ENCODE measurements at regions not wholly inside any gene's neighbourhood (a gene's known extent, or its start where the extent isn't known, plus 50 kb on each side); places are given as distances from the start of the nearest gene placed in this dataset.
"Not testable (repeated sequence)": the region's sequence is repeated elsewhere in the genome, so short reads cannot be mapped to it uniquely, and the experiment has no call there.

DNA sequence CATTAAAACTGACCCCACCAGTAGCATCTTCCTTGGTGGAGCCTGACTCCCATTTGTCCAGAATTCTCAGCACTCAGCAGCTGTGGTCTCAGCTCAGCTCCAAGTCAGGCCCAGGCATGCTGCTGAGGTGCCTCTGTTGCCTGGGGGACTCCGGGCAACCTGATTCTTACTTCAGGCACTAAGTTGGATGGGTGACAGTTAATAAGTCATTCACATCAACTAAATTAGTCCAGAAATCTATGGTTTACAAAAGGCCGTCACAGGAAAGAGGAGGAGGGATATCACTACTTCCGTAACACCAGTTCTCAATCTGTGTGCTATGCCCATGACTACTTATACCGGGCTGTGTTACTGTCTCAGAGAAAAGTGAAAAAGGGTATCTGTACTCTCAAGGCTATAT is 310.2 kb downstream of the SATB1 start:
- DNase-seq: no peak

DNA sequence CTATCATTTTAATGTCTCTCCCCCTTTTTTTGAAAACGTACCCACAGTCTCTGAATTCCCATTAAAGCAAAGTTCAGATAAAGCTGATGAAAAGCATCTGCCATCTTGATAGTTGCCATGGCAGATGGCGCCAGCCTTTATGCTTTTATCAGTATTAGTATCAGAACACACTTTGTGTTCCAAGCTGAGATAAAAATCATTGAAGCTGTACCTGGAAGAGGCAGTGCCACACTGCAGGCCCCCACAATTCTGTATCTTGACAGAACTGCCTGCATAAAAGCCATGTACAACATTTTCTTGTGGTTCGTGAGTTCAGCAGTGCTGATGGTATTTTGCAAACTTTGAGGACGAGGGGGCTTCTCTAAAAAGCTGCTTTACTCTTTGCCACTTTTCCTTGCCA is 311.7 kb downstream of the SATB1 start:
- DNase-seq: no peak

DNA sequence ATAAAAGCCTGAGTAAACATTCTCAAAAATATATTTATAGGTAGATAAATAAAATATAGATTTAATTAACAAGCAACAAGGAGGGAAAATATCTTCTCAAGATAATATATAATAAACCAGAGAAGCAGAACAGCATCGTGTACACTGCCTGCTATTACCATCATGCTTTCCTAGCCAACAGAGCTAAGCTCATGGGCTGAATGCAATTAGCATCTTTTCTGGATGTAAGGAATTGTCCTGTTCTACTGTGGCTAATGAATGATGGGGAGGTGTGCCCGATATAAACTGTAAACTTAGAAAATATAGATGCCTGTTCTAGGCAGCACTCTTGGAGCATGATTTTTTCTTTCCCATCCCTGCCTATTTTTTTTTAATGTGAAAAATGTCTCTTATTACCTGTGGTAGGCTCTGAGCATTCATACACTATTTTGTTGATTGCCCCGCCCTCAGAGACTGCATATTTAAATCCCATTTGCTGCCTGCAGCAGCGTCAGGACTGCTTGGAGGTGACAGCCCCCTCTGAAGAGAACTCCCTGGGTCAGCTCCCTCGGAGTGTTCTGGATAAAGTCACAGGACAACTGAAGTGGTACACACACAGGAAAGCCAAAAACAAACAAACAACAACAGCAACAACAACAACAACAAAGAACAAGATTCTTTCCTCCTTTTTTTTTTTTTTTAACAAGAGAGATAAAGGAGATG is 312.3 kb downstream of the SATB1 start:
- DNase-seq: no peak

DNA sequence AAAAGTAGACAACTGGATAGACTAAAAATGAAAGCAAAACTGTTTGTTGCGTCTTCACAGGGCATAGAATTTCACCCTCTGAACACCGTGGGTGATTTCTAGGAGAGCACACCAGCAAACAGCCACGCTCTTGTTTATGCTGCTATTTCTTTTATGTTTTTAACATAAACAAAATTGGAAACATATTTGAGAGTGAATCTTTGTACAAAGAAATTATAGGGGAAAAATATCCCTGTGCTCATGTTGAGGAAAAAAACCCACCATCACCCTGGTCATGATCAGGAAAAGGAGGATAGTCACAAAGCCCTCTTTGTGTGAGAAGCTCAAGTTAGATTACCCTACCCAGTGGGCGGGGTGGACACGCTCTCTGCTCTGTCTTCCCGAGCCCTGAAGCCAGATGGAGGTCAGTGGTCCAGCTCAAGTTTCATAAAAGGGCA is 313.3 kb downstream of the SATB1 start:
- DNase-seq: no peak

DNA sequence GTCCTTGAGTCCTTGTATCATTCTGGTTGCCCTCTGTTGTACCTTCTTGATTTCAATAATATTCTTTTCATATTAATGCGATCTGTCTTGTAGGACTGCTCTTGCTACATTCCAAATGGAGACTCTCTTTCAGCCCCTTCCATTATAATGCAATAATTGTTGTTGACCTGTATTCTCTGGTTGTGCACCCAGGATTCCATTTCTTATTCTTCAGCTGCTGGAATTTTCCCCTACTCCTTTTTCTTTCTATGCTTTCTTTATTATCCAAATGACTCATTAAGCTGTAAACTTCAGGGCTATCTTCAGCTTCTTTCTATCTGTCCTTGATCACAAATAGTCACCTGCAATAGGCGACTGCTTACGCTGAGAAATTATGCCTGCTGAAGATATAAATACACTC is 321.5 kb downstream of the SATB1 start:
- no peak for DNase-seq

DNA sequence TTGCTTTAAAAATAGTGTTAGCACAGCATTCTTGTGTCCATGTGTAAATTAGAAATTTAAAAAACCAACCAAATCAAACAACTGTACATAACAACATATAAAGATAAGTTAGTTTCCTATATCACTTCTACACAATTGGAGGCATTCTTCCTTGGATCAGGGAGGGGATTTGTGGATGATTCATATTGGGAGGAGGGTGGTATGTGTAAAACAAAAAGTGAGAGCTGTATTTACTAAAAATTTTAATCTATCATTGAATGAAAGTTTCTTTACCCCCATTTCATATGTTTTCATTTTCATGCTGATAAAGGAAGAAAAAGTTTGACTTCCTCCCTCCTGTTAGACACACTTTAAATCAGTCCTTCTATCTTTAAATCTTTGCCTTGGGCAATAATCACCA is 325.0 kb downstream of the SATB1 start:
- DNase-seq: peak in 1 of 2 experiments; percentile 45

DNA sequence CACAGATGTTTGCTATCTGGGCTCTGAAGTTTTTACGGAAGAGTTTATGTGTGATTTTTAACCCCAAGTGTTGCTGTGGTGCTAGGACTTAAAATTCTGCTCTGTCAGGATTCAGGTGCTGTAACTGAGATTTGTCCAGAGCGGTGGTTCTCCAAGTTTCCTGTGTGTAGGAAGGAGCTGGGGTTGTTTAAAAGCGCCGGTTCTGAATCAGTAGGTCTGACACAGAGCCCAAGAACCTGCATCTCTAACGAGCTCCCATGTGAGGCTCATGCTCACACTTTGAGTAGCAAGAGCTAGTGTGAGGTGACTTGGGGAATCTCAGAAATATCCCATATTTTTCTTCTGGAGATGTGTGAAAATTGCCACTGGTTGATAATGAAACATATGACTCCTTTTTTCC is 325.5 kb downstream of the SATB1 start:
- no peak for DNase-seq

DNA sequence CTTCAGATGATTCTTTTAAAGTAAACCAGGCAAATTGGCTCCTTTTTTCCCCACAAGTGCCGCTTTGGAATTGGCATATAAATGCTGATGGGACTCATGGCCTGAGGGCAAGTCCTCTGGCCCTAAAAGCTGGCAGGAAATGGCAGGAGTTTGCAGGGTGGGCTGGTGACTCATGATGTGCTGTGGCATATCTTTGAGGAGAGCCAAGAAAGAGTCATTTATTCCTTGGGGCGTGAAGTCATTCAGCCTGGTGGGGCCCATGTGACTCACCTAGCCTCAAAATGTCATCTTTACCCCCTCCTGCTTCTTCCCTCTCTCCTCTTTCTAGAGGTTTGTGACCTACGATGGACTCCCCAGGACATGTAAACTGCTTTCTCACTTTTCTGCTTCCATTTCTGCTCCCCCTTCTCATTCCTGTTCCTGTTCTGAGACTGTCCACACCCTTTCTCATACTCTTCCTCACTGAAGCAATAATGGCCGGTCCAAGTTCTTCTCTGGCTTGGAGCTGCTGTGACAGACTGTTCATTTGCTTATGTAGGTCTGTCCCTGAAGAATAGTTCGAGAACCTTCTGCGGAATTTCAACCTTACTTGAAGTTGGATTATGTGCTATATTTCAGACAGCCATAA is 326.1 kb downstream of the SATB1 start:
- DNase-seq: peak; percentile 91 to 97

DNA sequence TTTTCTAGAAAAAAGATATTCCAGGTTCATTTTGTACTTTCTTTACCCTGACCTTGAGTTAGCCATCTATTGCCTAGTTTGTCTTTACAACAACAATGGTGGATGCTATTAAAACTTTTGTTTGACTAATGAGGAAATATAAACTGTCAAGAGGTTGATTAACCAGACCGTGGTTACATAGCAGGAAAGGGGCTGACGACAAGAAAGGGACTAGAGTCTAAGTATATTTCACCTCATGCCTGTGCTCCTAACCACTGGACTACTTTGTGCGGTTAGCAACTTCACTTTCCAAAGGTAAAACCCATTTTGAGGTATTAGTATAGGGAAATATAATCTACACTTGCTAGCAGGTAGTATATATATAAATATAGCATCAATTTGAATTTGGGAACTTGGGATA is 327.1 kb downstream of the SATB1 start:
- DNase-seq: no peak

DNA sequence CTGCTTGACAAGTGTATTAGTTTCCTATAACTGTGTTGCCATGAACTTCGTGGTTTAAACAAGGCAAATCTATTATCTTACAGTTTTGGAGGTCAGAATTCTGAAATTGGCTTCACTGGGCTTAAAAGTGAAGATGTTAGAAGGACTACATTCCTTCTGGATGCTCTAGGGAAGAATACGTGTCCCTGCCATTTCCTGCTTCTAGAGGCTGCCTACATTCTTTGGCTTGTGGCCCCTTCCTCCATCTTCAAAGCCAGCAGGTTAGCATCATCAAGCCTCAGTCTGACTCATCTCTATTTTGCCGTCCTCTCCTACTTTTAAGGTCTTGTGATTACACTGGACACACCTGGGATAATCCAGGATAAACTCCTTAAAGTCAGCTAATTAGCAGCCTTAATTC is 327.7 kb downstream of the SATB1 start:
- DNase-seq: no peak

DNA sequence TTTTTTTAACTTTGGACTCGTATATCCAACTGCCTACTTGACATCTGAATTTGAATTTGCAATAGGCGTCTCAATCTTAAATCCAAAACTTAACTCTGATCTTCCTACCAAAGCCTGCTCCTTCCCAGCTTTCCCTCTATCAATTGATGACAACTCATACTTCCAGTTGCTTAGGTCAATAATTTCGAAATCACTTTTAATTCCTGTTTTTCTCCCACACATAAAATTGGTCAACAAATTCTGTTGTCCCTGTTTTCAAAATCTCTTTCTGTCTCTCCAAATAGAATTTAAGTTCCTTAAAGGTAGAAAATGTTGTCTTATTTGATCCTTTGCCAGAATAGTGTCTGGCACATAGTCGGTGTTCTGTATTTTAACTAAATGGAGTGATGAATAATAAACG is 332.4 kb downstream of the SATB1 start:
- no peak for DNase-seq

DNA sequence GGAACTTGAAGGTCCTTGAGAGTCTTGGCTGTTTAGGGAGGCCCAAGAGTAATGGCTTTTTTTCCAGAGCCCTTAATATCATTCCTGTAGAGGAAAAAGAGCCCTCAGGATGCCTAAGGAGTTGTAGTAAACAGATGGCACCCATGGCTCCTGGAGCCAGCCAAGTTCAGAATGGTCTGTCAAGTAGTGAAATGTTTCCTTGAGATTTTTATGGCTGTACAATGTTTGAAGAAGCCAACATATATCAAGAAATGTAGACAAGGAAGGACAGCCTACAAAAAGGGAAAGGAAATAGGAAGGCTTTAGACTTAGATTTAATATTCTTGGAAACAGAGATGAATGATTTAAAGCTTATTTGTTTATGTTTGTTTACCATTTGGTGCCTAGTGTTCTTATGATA is 334.8 kb downstream of the SATB1 start:
- DNase-seq: no peak

DNA sequence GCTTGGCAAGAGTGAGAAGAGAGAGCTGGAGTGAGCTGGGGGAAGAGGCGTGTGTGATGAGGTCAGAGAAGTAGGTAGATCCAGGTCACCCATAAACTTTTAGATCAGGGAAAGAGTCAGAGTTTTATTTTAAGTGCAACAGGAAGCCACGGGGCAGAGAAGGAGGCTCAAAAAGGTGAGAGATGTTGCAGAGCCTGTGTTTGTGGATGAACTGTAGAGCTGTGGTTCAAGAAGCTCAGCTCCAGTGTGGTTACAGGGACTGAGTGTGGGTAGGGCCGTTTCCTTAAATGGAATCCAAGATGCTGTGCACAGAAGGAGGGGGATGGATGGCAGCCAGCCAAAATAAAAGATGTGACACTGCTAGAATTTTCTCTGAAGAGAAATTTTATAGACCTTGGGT is 337.2 kb downstream of the SATB1 start:
- no peak for DNase-seq

DNA sequence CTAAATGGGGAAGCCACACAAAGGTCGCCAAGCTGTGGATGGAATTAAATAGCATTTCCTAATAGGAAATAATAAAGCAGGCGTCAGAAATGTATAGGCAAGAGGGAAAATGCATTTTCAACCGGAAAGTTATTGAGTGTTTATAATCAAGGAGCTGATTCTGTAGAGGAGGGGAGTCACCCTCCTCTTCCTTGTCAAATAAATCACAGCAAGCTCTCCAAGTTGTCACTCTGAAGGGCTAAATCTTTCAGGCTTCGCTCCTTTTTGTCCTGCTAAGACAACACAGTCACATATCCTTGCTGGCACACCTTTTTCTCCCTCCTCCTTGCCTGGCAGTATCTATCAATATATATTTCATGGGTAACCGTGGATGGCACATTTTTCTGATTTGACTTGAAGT is 338.4 kb downstream of the SATB1 start:
- no peak for DNase-seq

DNA sequence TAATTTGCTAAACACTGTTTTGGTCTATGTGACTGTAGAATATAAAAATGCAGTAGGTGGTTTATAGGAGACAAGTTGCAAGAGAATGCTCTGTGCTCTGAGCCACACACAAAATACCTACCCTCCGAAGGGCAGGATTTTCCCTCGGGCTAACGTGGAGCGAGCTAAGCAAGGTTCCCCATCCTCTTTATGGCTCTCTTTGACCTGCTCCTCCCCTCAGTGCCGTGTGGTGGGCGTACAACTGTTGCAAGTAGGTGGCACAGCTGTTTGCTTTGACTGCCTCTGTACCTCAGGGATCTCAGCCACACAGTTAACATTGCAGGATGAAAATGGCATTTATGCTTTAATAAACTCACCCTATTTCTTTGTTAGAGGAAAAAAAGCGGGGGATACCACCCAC is 339.1 kb downstream of the SATB1 start:
- DNase-seq: no peak

DNA sequence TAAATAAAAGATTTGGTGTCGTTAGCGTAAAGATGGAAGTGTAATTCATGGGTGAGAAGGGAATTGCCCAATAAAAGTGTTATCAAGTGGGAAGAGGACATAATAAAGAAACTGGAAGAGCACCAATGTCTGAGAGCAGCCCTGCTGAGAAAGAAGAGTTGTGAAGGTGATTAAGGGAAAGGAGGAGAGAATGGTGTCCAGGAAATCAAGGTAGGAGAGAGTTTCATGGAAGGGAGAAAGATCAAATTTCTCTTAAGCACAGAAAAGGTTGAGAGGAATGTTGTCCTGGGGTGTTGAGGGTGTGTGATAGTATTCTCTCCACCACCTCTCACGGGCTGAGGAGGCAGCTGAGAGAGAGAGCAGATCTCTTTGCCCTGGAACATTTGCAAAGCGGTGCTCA is 339.7 kb downstream of the SATB1 start:
- no peak for DNase-seq

DNA sequence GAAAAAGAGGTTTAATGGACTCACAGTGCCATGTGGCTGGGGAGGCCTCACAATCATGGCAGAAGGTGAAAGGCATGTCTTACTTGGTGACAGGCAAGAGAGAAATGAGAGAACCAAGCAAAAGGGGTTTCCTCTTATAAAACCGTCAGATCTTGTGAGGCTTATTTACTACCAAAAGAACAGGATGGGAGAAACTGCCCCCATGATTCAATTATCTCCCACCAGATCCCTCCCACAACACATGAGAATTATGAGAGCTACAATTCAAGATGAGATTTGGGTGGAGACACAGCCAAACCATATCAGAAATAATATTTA is 340.8 kb upstream of the TBC1D5 start:
- DNase-seq: not testable (repeated sequence)

DNA sequence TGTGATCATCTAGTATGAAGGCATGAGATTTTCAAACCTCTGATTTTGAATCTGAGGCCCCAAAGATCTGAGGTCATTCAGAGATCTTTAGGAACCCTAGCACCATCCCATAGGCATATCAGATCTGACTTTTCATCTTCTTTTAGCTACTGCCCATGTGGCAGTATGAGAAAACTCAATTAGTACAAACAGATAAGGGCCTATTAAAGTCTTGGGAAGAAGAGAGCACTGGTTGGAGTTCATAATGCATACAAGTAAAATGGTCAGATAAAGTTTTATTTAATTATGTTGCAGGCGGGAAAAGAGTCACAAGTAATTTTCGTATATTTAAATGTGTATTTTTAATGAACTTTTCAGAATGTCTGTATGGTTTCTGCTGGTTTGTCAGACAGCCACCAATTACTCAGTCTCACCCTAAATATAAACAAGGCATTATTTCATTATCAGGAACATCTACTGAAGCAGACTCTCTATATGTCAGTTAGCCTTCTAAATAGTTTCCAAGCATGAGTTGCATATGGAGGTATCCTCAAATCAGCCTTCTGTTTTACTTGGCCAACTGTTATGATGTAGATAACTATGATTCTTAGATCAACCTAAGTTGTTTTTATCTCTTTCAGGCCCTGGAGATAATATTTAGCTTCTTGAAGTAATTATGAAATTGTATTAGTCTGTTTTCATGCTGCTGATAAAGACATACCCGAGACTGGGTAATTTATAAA is 340.3 kb upstream of the TBC1D5 start:
- DNase-seq: no peak

DNA sequence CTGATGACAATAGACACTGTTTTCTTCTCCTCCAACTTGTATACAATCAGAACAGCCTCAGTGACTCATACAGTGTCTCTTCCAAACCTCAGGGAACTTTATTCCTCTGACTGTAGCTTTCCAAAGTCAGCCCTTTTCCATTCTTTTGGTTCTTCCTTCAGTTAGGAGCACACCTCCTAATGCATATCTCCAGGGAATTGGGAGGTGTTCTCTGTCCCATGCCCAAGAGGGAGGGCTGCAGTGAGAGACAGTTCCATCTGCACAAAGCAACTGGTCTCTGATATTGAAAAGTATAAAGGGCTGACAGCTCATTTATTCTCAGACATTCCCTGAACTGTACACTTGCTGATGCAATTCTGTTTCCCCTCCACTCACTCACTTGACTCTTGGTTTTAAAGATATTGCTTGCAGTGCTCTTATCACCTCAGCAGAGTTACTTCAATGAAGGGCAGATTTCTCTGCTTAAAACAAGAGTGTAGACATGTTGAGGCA is 337.8 kb upstream of the TBC1D5 start:
- no peak for DNase-seq

DNA sequence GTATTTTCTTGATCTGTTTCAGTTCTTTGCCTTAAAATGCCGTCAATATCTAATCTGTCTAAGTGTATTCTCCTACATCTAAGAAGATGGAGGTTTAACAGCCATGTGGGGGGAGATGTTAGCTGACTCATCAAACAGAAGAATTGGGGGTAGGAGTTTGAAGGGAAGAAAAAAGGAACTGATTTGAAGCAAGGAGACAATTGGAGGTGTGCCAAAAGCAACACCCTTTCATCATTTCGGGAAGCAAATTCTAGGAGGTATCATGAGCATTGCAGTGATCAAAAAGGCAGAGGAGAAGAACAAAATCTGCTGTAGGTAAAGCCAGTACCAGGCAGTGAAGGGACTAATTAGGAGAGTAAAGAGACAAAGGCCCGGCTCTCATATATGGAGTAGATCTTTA is 337.3 kb upstream of the TBC1D5 start:
- DNase-seq: no peak

DNA sequence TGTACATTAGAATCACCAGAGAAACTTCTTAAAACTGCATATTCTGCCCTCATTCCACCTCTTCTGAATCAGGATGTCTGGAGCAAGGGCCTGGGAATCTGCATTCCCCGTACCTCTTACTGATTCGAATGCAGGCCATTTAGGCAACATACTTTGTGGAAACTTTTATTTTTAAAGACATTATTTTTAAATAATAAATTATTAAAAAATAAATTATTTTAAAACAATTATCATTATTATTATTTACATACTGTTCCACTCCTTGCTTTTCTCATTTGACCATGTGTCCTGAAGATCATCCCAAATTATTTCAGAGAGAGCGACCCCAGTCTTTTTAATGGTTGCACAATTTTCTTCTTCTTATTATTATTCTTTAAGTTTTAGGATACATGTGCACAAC is 336.6 kb upstream of the TBC1D5 start:
- DNase-seq: no peak

DNA sequence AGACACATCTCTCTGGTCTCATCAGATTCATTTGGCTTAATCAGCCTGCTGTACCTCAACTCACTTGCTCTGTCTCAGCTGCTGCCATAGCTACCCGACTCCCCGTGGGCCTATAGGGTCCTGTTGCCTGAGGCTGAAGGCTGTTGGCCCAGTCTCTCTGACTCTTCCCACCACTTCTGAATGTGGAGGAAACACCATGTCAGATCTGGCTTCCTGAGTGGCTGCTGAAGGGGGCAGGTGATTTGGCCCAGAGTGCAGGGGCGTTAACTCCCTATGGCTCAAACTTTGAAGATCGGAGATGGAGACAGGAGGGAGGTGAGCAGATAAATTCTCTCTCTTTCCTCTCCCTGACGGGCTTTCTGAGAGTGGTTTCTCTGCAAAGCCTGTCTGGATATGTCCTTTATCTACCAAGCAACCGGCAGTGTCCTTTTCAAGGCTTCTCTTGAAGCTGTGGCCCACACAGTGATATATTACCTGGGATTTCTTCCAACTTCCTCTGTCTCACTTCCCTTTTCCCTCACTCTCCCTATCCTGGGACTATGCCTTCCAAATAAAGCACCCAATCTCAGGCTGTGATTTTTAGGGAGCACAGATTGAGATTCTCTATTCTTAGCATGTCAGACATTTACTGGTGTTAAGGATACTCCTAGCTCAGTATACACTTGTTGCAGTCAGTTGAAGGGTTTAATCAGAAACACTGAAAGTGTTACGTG is 334.9 kb upstream of the TBC1D5 start:
- DNase-seq: no peak

DNA sequence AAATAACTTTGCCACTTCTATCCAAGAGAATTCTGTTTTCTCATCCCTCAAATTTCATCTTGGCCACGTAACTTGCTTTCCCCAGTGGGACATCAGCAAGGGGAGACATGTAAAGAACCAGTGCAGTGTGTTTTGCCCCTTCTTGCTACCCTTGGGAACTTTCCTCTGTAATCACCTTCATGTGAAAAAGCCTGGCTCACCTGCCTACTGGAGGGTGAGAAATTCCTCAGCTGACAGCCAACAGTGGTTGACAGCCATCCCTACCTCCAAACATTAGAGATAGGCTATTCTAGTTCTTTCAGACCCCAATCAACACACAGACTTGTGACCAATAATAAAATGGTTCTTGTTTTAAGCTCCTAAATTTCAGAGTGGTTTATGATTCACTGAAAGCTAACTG is 333.9 kb upstream of the TBC1D5 start:
- no peak for DNase-seq

DNA sequence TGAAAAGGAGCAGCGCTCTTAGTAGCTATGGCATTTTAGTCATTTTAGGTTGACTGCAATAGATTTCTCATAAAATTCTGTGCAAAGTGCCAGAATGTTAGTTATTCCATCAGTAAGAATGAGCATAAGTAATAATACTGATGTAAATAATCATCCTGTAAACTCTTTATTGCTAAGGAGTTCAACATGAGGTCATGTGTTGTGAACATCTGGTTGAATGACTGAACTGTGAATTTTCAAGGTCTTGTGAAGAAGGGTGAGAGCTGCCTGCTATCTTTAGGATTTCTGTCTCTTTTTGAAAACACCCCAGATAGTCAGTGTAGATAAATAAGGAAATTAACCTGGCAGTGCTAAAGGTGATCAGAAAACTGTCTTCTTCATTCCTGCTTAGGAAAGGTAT is 333.4 kb upstream of the TBC1D5 start:
- DNase-seq: no peak

Measured in SW 1271 (cell line).